ENCODE measurements at regions not wholly inside any gene's neighbourhood (a gene's known extent, or its start where the extent isn't known, plus 50 kb on each side); places are given as distances from the start of the nearest gene placed in this dataset.

GRCh38 chr5:57416278-57416994, 66.2 kb downstream of the ACTBL2 start:
- TF ChIP-seq, protein P1, sequence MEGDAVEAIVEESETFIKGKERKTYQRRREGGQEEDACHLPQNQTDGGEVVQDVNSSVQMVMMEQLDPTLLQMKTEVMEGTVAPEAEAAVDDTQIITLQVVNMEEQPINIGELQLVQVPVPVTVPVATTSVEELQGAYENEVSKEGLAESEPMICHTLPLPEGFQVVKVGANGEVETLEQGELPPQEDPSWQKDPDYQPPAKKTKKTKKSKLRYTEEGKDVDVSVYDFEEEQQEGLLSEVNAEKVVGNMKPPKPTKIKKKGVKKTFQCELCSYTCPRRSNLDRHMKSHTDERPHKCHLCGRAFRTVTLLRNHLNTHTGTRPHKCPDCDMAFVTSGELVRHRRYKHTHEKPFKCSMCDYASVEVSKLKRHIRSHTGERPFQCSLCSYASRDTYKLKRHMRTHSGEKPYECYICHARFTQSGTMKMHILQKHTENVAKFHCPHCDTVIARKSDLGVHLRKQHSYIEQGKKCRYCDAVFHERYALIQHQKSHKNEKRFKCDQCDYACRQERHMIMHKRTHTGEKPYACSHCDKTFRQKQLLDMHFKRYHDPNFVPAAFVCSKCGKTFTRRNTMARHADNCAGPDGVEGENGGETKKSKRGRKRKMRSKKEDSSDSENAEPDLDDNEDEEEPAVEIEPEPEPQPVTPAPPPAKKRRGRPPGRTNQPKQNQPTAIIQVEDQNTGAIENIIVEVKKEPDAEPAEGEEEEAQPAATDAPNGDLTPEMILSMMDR (IDR thresholded peaks at IDR 0.05; ENCODE audit: low read length) = no peak
- no peak for TF ChIP-seq EZH2 (optimal IDR thresholded peaks at IDR 0.05; ENCODE audit: low read depth, low read length)
- no peak for TF ChIP-seq EZH2phosphoT487 (IDR thresholded peaks at IDR 0.05; ENCODE audit: low read length)

Measured in MM.1S (cell line).